ENCODE measurements at regions not wholly inside any gene's neighbourhood (a gene's known extent, or its start where the extent isn't known, plus 50 kb on each side); places are given as distances from the start of the nearest gene placed in this dataset.

- TF ChIP-seq POLR2AphosphoS5 (IDR thresholded peaks at IDR 0.05; ENCODE audit: borderline replicate concordance, low read depth, low read length) (no peak), FOXP2 (optimal IDR thresholded peaks at IDR 0.05; ENCODE audit: control extremely low read depth, extremely low read length, insufficient read depth) (no peak)
Observed at GRCh38 chr1:108066808-108067207, 101.8 kb upstream of the VAV3 start.

Measured in SK-N-MC (cell line).